B cell (primary cell): ENCODE measurements at regions not wholly inside any gene's neighbourhood (a gene's known extent, or its start where the extent isn't known, plus 50 kb on each side); places are given as distances from the start of the nearest gene placed in this dataset.

Experiments used
- ATAC-seq: fragments of 200-7000 bp; cut with Tn5 transposase; one replicate; pipeline ENCODE4 v1.10.0; 2021; ENCODE audit warnings: low read depth, mild to moderate bottlenecking, moderate number of reproducible peaks, moderate library complexity
- CTCF ChIA-PET: fragments of 350-600 bp; sonication (Branson Sonifier 250); formaldehyde crosslinking; loops from one replicate; lab custom pipeline; 2021; ENCODE audit warnings: antibody characterized with exemption, inconsistent platforms; lab: Charles Lee
- POLR2A ChIA-PET: fragments of 350-600 bp; sonication (Branson Sonifier 250); formaldehyde crosslinking; loops from one replicate; lab custom pipeline; 2021; ENCODE audit warnings: antibody characterized with exemption; lab: Charles Lee
- DNase-seq: peaks from one replicate; pipeline ENCODE4 v3.0.0; 2013
- H2AFZ ChIP-seq: 2 replicates; pipeline ENCODE4 v1.6.1; 2012; ENCODE audit warnings: mild to moderate bottlenecking, low read depth, low read length; ENCODE audit not compliant: insufficient read depth, poor library complexity, severe bottlenecking
- H3K27ac ChIP-seq, 2 donors: 1 replicate in 1 of 2; 2 replicates in 1 of 2; pipeline ENCODE4 v1.5.1; 2012 to 2013; ENCODE audit warnings: low read length in 2 of 2, mild to moderate bottlenecking in 2 of 2, moderate library complexity in 1 of 2
- H3K27me3 ChIP-seq, 4 experiments: fragments of 200-600 bp in 1 of 4; sonication (generic) in 1 of 4; replicated peaks in 1 of 4; 1 replicate in 2 of 4; 2 replicates in 2 of 4; pipeline versions ENCODE4 v1.6.1 to v1.7.0; 2013 to 2016; ENCODE audit warnings: low read length in 3 of 4, mild to moderate bottlenecking in 2 of 4, mixed read lengths in 1 of 4, moderate library complexity in 1 of 4; ENCODE audit not compliant: insufficient read depth in 4 of 4, control insufficient read depth in 3 of 4; ENCODE audit errors: control extremely low read depth in 1 of 4
- H3K36me3 ChIP-seq, 2 experiments: replicated peaks in 1 of 2; 1 replicate in 1 of 2; 2 replicates in 1 of 2; pipeline versions ENCODE4 v1.6.1 to v1.7.1; 2013; ENCODE audit warnings: low read length in 1 of 2; ENCODE audit not compliant: insufficient read depth in 2 of 2, control insufficient read depth in 1 of 2; ENCODE audit errors: control extremely low read depth in 1 of 2, extremely low read depth in 1 of 2
- H3K4me1 ChIP-seq, 2 donors: fragments of 200-600 bp in 1 of 2; sonication (generic) in 1 of 2; 1 replicate in 1 of 2; 2 replicates in 1 of 2; pipeline versions ENCODE4 v1.5.1 to v1.6.1; 2013 to 2017; ENCODE audit warnings: low read length in 2 of 2; ENCODE audit not compliant: control insufficient read depth in 2 of 2, insufficient read depth in 2 of 2
- H3K4me2 ChIP-seq: replicated peaks from 2 replicates; pipeline ENCODE3; 2012; ENCODE audit warnings: mild to moderate bottlenecking, low read depth, low read length; ENCODE audit not compliant: poor library complexity, severe bottlenecking
- H3K4me3 ChIP-seq, 5 experiments: fragments of 200-600 bp in 1 of 5; sonication (generic) in 1 of 5; 1 replicate in 3 of 5; 2 replicates in 2 of 5; pipeline versions ENCODE4 v1.5.1 to v1.7.0; 2011 to 2016; ENCODE audit warnings: low read length in 4 of 5, mild to moderate bottlenecking in 4 of 5, low read depth in 2 of 5, control low read depth in 1 of 5, moderate library complexity in 1 of 5; ENCODE audit not compliant: insufficient read depth in 1 of 5; ENCODE audit errors: control extremely low read depth in 1 of 5, extremely low read depth in 1 of 5
- H3K79me2 ChIP-seq: fragments of 200-600 bp; sonication (generic); one replicate; pipeline ENCODE4 v1.6.0; 2016; ENCODE audit warnings: low read length; ENCODE audit not compliant: control insufficient read depth, insufficient read depth
- H3K9ac ChIP-seq: fragments of 200-600 bp; sonication (generic); 2 replicates; pipeline ENCODE4 v1.6.1; 2017; ENCODE audit warnings: mild to moderate bottlenecking, low read length, moderate library complexity
- H3K9me3 ChIP-seq, 3 donors: one replicate each; pipeline versions ENCODE4 v1.6.1 to v1.7.1; 2013; ENCODE audit warnings: low read length in 2 of 3; ENCODE audit not compliant: control insufficient read depth in 2 of 3, insufficient read depth in 1 of 3; ENCODE audit errors: control extremely low read depth in 1 of 3
- H4K20me1 ChIP-seq: 2 replicates; pipeline ENCODE4 v1.6.0; 2012; ENCODE audit warnings: mild to moderate bottlenecking, low read length; ENCODE audit not compliant: insufficient read depth, control insufficient read depth, poor library complexity, severe bottlenecking
- H3K27ac Mint-ChIP-seq: one replicate; pipeline ENCODE4 v1.8.0; 2021; ENCODE audit warnings: mixed read lengths
- H3K27me3 Mint-ChIP-seq: one replicate; pipeline ENCODE4 v1.8.0; 2021; ENCODE audit warnings: mixed read lengths
- H3K4me1 Mint-ChIP-seq: one replicate; pipeline ENCODE4 v1.8.0; 2021; ENCODE audit warnings: mixed read lengths
- H3K4me3 Mint-ChIP-seq: one replicate; pipeline ENCODE4 v1.8.0; 2021; ENCODE audit warnings: mixed read lengths
- H3K9me3 Mint-ChIP-seq: one replicate; pipeline ENCODE4 v1.8.0; 2022; ENCODE audit warnings: mixed read lengths; ENCODE audit not compliant: insufficient read depth
- EZH2 ChIP-seq: IDR thresholded peaks from 2 replicates; pipeline ENCODE4 v1.6.1; 2012; ENCODE audit warnings: borderline replicate concordance, low read depth, mild to moderate bottlenecking, moderate library complexity, low read length; ENCODE audit not compliant: insufficient read depth, poor library complexity, severe bottlenecking
- WGBS: methylation state at CpG from one replicate; pipeline ENCODE4 v1.1.5; 2013; ENCODE audit warnings: missing lambda C conversion rate; ENCODE audit not compliant: insufficient coverage; 5-methylcytosine and 5-hydroxymethylcytosine counted together
- intact Hi-C: fragments of 100-400 bp; cut with micrococcal nuclease; formaldehyde crosslinking; loops from one replicate; pipeline ENCODE4 v1.10.0; 2022
- TF ChIP-seq, protein P1 (sequence below): fragments of 200-600 bp; IDR thresholded peaks from one replicate; pipeline ENCODE4 v1.8.0; 2022; ENCODE audit warnings: antibody characterized with exemption, mild to moderate bottlenecking

DNA sequence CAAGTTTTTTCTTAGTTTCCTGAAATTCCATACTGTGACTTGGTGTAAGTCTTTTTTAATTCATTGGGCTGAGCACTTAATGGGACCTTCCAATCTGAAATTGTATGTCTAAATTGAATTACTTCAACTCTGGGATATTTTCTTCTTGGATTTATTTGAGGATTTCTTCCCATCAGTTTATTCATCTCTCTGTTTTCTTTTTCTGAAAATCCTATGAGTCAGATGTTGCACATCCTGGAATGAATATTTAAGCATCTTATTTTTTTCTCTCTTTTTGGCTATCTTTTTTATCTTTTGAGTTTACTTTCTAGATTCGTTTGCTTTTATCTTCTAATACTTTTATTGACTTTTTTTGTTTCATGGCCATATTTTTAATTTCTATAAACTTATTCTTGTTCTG is 55.4 kb upstream of the ACYP2 start:
- TF ChIP-seq EZH2 = no peak
- TF ChIP-seq, protein P1, sequence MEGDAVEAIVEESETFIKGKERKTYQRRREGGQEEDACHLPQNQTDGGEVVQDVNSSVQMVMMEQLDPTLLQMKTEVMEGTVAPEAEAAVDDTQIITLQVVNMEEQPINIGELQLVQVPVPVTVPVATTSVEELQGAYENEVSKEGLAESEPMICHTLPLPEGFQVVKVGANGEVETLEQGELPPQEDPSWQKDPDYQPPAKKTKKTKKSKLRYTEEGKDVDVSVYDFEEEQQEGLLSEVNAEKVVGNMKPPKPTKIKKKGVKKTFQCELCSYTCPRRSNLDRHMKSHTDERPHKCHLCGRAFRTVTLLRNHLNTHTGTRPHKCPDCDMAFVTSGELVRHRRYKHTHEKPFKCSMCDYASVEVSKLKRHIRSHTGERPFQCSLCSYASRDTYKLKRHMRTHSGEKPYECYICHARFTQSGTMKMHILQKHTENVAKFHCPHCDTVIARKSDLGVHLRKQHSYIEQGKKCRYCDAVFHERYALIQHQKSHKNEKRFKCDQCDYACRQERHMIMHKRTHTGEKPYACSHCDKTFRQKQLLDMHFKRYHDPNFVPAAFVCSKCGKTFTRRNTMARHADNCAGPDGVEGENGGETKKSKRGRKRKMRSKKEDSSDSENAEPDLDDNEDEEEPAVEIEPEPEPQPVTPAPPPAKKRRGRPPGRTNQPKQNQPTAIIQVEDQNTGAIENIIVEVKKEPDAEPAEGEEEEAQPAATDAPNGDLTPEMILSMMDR = no peak
- DNase-seq = no peak
- ChIA-PET CTCF (no interaction called here), POLR2A (no interaction called here)
- no CpG with 5 or more reads among the region's 1 CpG for WGBS
- Histone ChIP-seq H3K36me3 (no peaks in the 10 kb centered on the region), H3K9me3 (peaks cover 0 to 2% (median 0%) of the 10 kb centered on the region in 3 donors), H3K9ac (no peak overlapping the region), H3K4me3 (no peak overlapping the region), H2AFZ (no peak overlapping the region), H3K4me2 (no peak overlapping the region), H3K79me2 (peaks cover 6% of the 10 kb centered on the region), H4K20me1 (no peaks in the 10 kb centered on the region), H3K4me1 (peaks cover 3 to 4% of the 10 kb centered on the region in 2 donors), H3K27me3 (no peaks in the 10 kb centered on the region), H3K27ac (no peak overlapping the region)
- no peak overlapping the region for H3K4me3 Mint-ChIP-seq
- no peak overlapping the region for H3K27ac Mint-ChIP-seq
- intact Hi-C loops = loop anchor here (10.0 kb wide), 1 partner anchor 45 kb away; no protein-coding TSS in a partner anchor
- H3K4me1 Mint-ChIP-seq = peaks cover 10% of the 10 kb centered on the region
- H3K27me3 Mint-ChIP-seq = no peaks in the 10 kb centered on the region
- no peak for ATAC-seq
- H3K9me3 Mint-ChIP-seq = no peaks in the 10 kb centered on the region

DNA sequence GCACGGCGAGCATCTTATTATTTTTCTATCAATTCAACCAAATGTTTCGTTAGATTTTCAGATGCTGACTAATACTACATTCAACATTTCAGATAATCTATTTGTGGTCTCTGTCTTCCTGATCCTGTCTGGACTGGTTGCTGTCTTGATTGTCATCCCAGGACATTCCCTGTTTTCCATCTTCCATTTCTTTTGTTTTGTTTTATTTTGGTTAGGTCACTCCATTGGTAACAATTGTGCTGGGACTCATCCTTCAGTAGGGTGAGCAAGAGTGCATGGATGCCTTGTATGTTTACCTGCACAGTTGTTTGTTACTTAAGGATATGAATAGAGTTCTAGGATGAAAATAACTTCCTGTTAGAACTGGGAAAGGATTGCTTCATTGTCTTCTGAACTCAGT is 55.9 kb upstream of the ACYP2 start:
- peaks cover 4 to 5% of the 10 kb centered on the region in 2 donors for H3K4me1 ChIP-seq
- H3K79me2 ChIP-seq = peaks cover 6% of the 10 kb centered on the region
- no peak overlapping the region for H3K4me3 ChIP-seq
- H3K27ac Mint-ChIP-seq = no peak overlapping the region
- ChIA-PET CTCF (interaction anchor here (0.5 kb wide), 1 partner anchor 19 kb away, joined by 3 read pairs; no protein-coding TSS in a partner anchor), POLR2A (no interaction called here)
- H4K20me1 ChIP-seq = no peaks in the 10 kb centered on the region
- H3K4me1 Mint-ChIP-seq = peaks cover 14% of the 10 kb centered on the region
- no peak overlapping the region for H3K27ac ChIP-seq
- H3K4me3 Mint-ChIP-seq = no peak overlapping the region
- H3K9me3 Mint-ChIP-seq = no peaks in the 10 kb centered on the region
- H3K9me3 ChIP-seq = peaks cover 0 to 4% (median 0%) of the 10 kb centered on the region in 3 donors
- ATAC-seq (no peak), DNase-seq (no peak)
- no peak overlapping the region for H3K9ac ChIP-seq
- TF ChIP-seq, protein P1 = no peak
- TF ChIP-seq EZH2 = no peak
- peaks cover 0 to 1% of the 10 kb centered on the region in 2 experiments for H3K36me3 ChIP-seq
- intact Hi-C loops = loop anchor here (10.0 kb wide), 1 partner anchor 45 kb away; no protein-coding TSS in a partner anchor
- 100% methylated on average over 1 of the region's 3 CpGs for WGBS
- H3K27me3 Mint-ChIP-seq = no peaks in the 10 kb centered on the region
- H3K27me3 ChIP-seq = no peaks in the 10 kb centered on the region
- H3K4me2 ChIP-seq = no peak overlapping the region
- no peak overlapping the region for H2AFZ ChIP-seq
